Fibroblast of lung (primary cell): ENCODE measurements at regions not wholly inside any gene's neighbourhood (a gene's known extent, or its start where the extent isn't known, plus 50 kb on each side); places are given as distances from the start of the nearest gene placed in this dataset.

ENCODE experiments used
- DNase-seq, 2 donors: peaks; one replicate each; pipeline versions ENCODE4 v3.0.0 to v3.0.0-alpha.2; 2010; ENCODE audit warnings: low read depth in 2 of 2
- H2AFZ ChIP-seq: 2 replicates; pipeline ENCODE4 v1.5.1; 2012; ENCODE audit warnings: low read length, control low read depth, inconsistent platforms
- H3K27ac ChIP-seq: 2 replicates; pipeline ENCODE4 v1.5.1; 2011; ENCODE audit warnings: low read length, control low read depth; ENCODE audit not compliant: insufficient read depth
- H3K27me3 ChIP-seq: 2 replicates; pipeline ENCODE4 v1.5.1; 2011; ENCODE audit warnings: mild to moderate bottlenecking, low read length; ENCODE audit not compliant: control insufficient read depth, insufficient read depth
- H3K36me3 ChIP-seq: 2 replicates; pipeline ENCODE4 v1.5.1; 2011; ENCODE audit warnings: low read length; ENCODE audit not compliant: control insufficient read depth, insufficient read depth
- H3K4me1 ChIP-seq: 2 replicates; pipeline ENCODE4 v1.5.1; 2011; ENCODE audit warnings: low read length; ENCODE audit not compliant: control insufficient read depth, insufficient read depth; ENCODE audit errors: extremely low read depth
- H3K4me2 ChIP-seq: 2 replicates; pipeline ENCODE4 v1.5.1; 2011; ENCODE audit warnings: low read length, control low read depth; ENCODE audit not compliant: insufficient read depth; ENCODE audit errors: extremely low read depth
- H3K4me3 ChIP-seq, 4 experiments: fragments of 200-600 bp in 1 of 4; sonication (generic) in 1 of 4; replicated peaks in 1 of 4; 2 replicates each; pipeline ENCODE4 v1.5.1; 2011 to 2016; ENCODE audit warnings: low read length in 4 of 4, low read depth in 3 of 4, mild to moderate bottlenecking in 3 of 4, control low read depth in 2 of 4, inconsistent platforms in 1 of 4, mixed read lengths in 1 of 4; ENCODE audit not compliant: insufficient read depth in 1 of 4; ENCODE audit errors: control extremely low read depth in 1 of 4
- H3K79me2 ChIP-seq: 2 replicates; pipeline ENCODE4 v1.5.1; 2012; ENCODE audit warnings: mild to moderate bottlenecking, low read length, inconsistent platforms; ENCODE audit not compliant: control insufficient read depth, insufficient read depth
- H3K9ac ChIP-seq: 2 replicates; pipeline ENCODE4 v1.5.1; 2011; ENCODE audit warnings: mild to moderate bottlenecking, low read length, control low read depth; ENCODE audit not compliant: insufficient read depth
- H3K9me3 ChIP-seq: 2 replicates; pipeline ENCODE4 v1.5.1; 2012; ENCODE audit warnings: low read depth, low read length; ENCODE audit not compliant: control insufficient read depth, insufficient read depth
- H4K20me1 ChIP-seq: 2 replicates; pipeline ENCODE4 v1.5.1; 2011; ENCODE audit warnings: low read length; ENCODE audit not compliant: control insufficient read depth, insufficient read depth; ENCODE audit errors: extremely low read depth
- EZH2 ChIP-seq: IDR thresholded peaks from 2 replicates; pipeline ENCODE4 v1.5.1; 2012; ENCODE audit warnings: low read length, control low read depth, mild to moderate bottlenecking; ENCODE audit errors: missing control alignments
- TF ChIP-seq, protein P1 (sequence below), 2 donors: IDR thresholded peaks in 1 of 2; conservative IDR thresholded peaks in 1 of 2; 1 replicate in 1 of 2; 2 replicates in 1 of 2; pipeline ENCODE4 v1.5.1; 2011 to 2012; ENCODE audit warnings: low read length in 2 of 2, control low read depth in 1 of 2, inconsistent platforms in 1 of 2, low read depth in 1 of 2, mild to moderate bottlenecking in 1 of 2

- Histone ChIP-seq H3K9me3 (no peaks in the 10 kb centered on the region), H3K27ac (peak overlapping the region; percentile 66), H3K4me1 (peaks cover 2% of the 10 kb centered on the region), H3K9ac (no peak overlapping the region), H3K79me2 (no peaks in the 10 kb centered on the region), H3K36me3 (no peaks in the 10 kb centered on the region), H3K4me2 (peak overlapping the region; percentile 76), H2AFZ (peak overlapping the region; percentile 37), H3K27me3 (no peaks in the 10 kb centered on the region), H4K20me1 (no peaks in the 10 kb centered on the region), H3K4me3 (peak overlapping the region; percentile 21 to 64 (median 45))
- DNase-seq, result peak; percentile 51 to 82
- TF ChIP-seq, protein P1, sequence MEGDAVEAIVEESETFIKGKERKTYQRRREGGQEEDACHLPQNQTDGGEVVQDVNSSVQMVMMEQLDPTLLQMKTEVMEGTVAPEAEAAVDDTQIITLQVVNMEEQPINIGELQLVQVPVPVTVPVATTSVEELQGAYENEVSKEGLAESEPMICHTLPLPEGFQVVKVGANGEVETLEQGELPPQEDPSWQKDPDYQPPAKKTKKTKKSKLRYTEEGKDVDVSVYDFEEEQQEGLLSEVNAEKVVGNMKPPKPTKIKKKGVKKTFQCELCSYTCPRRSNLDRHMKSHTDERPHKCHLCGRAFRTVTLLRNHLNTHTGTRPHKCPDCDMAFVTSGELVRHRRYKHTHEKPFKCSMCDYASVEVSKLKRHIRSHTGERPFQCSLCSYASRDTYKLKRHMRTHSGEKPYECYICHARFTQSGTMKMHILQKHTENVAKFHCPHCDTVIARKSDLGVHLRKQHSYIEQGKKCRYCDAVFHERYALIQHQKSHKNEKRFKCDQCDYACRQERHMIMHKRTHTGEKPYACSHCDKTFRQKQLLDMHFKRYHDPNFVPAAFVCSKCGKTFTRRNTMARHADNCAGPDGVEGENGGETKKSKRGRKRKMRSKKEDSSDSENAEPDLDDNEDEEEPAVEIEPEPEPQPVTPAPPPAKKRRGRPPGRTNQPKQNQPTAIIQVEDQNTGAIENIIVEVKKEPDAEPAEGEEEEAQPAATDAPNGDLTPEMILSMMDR (conservative IDR thresholded peaks at IDR 0.05 in 1 of 2, IDR thresholded peaks at IDR 0.05 in 1 of 2; ENCODE audit: low read depth in 1 of 2, low read length in 2 of 2), result no peak
- no peak for TF ChIP-seq EZH2
Measured at GRCh38 chr1:222464841-222465210, 83.1 kb downstream of the HHIPL2 start.

DNA sequence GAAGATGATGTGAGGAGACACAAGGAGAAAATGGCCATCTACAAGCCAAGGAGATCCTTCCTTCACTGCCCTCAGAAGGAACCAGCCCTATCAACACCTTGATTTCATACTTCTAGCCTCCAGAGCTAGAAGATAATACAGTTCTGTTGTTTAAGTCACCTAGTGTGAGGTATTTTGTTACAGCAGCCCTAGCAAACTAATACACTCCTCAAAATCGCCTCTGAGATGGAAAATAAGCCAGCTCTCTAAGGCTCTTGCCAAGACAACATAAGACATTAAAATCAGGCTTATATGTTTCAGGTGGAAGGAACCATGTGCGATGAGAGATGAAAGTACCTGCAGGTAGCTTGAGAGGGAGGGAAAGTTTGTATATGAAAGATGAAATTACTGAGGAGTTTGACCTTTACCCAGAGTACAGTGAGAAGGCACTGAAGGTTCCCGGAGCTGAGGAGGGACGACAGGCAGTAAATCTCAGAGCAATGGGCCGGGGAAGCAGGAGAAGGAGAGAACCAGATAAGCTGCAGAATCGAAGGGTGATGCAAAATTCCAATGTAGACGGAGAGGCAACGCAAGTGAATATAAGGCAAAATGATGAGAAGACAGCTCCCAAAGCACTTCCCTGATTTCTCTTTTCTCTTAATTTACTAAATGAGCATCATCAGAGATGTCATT is 84.7 kb downstream of the HHIPL2 start:
- H2AFZ ChIP-seq, result no peak overlapping the region
- H3K27ac ChIP-seq, result no peak overlapping the region
- no peak for TF ChIP-seq EZH2
- TF ChIP-seq, protein P1 (conservative IDR thresholded peaks at IDR 0.05 in 1 of 2, IDR thresholded peaks at IDR 0.05 in 1 of 2; ENCODE audit: low read depth in 1 of 2, low read length in 2 of 2), result no peak
- H3K9me3 ChIP-seq, result no peaks in the 10 kb centered on the region
- H3K27me3 ChIP-seq, result no peaks in the 10 kb centered on the region
- no peak overlapping the region for H3K4me2 ChIP-seq
- H4K20me1 ChIP-seq, result no peaks in the 10 kb centered on the region
- no peaks in the 10 kb centered on the region for H3K36me3 ChIP-seq
- H3K9ac ChIP-seq, result no peak overlapping the region
- H3K79me2 ChIP-seq, result no peaks in the 10 kb centered on the region
- H3K4me3 ChIP-seq, result no peak overlapping the region
- DNase-seq, result no peak
- peaks cover 2% of the 10 kb centered on the region for H3K4me1 ChIP-seq

- TF ChIP-seq, protein P1 (conservative IDR thresholded peaks at IDR 0.05 in 1 of 2, IDR thresholded peaks at IDR 0.05 in 1 of 2; ENCODE audit: low read depth in 1 of 2, low read length in 2 of 2), result no peak
- TF ChIP-seq EZH2, result no peak
- peaks cover 2% of the 10 kb centered on the region for H3K4me1 ChIP-seq
- H3K79me2 ChIP-seq, result no peaks in the 10 kb centered on the region
- DNase-seq, result no peak
- no peak overlapping the region for H3K4me3 ChIP-seq
- no peak overlapping the region for H3K9ac ChIP-seq
- no peaks in the 10 kb centered on the region for H3K27me3 ChIP-seq
- H3K9me3 ChIP-seq, result no peaks in the 10 kb centered on the region
- no peak overlapping the region for H3K4me2 ChIP-seq
- H2AFZ ChIP-seq, result no peak overlapping the region
- H3K27ac ChIP-seq, result no peak overlapping the region
- H3K36me3 ChIP-seq, result no peaks in the 10 kb centered on the region
- H4K20me1 ChIP-seq, result no peaks in the 10 kb centered on the region
Measured at GRCh38 chr1:222462601-222463000, 85.3 kb downstream of the HHIPL2 start.
